NT2/D1 (cell line): ENCODE measurements at regions not wholly inside any gene's neighbourhood (a gene's known extent, or its start where the extent isn't known, plus 50 kb on each side); places are given as distances from the start of the nearest gene placed in this dataset.

ENCODE experiments used
- SUZ12 ChIP-seq: IDR thresholded peaks from 2 replicates; pipeline ENCODE4 v1.6.1; 2011; ENCODE audit not compliant: insufficient read length, insufficient read depth; ENCODE audit errors: extremely low read depth
- YY1 ChIP-seq: IDR thresholded peaks from 2 replicates; pipeline ENCODE4 v1.6.1; 2011; ENCODE audit not compliant: insufficient read length, insufficient read depth
- ZNF274 ChIP-seq: IDR thresholded peaks from 2 replicates; pipeline ENCODE4 v1.6.1; 2011; ENCODE audit warnings: mild to moderate bottlenecking, low read depth, low read length

GRCh38 chr4:117489107-117489506 is 403.7 kb upstream of the TRAM1L1 start:
- no peak for TF ChIP-seq ZNF274
- TF ChIP-seq YY1 = no peak
- TF ChIP-seq SUZ12 = no peak
